Transverse colon (tissue), 4 donors: ENCODE measurements at regions not wholly inside any gene's neighbourhood (a gene's known extent, or its start where the extent isn't known, plus 50 kb on each side); places are given as distances from the start of the nearest gene placed in this dataset.

Experiments used
- EP300 ChIP-seq: sonication (generic); formaldehyde crosslinking; IDR thresholded peaks from one replicate; pipeline ENCODE4 v1.6.1; 2017; ENCODE audit warnings: antibody characterized with exemption, low read depth
- POLR2A ChIP-seq: fragments of 450-650 bp; IDR thresholded peaks from one replicate; pipeline ENCODE4 v1.6.1; 2016; ENCODE audit warnings: antibody characterized with exemption, mild to moderate bottlenecking, moderate library complexity
- POLR2AphosphoS5 ChIP-seq, 3 donors: sonication (generic); formaldehyde crosslinking; IDR thresholded peaks; one replicate each; pipeline ENCODE4 v1.6.1; 2016; ENCODE audit warnings: antibody characterized with exemption in 3 of 3
- TF ChIP-seq, protein P1 (sequence below), 5 experiments: fragments of 200-600 bp in 3 of 5; fragments of 450-650 bp in 2 of 5; sonication (generic) in 3 of 5; IDR thresholded peaks; 1 replicate in 2 of 5; 2 replicates in 3 of 5; pipeline ENCODE4 v1.5.1; 2016 to 2017; ENCODE audit warnings: antibody characterized with exemption in 5 of 5, inconsistent platforms in 3 of 5, mild to moderate bottlenecking in 2 of 5, moderate library complexity in 1 of 5

DNA sequence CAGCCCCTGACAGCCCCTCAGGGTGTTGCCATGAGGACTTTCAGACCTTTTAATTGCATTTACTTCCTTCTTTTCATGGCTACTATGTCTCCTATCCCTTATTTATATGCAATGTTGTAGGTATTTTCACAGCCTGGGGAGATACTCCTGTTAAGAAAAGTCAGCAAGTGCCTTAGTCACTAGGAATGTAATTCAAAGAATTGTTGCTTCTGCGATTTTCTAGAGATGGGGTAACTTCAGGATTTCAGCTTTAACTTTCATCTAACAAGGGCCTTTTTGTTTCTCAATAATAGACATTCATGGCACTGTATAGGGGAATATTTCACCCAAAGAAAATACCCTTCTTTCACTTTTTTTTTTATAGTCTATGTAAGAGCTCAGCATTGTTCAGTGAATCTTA is 533.3 kb upstream of the MIS18BP1 start:
- TF ChIP-seq POLR2A (no peak), EP300 (no peak), POLR2AphosphoS5 (IDR thresholded peaks at IDR 0.05) (no peak)
- TF ChIP-seq, protein P1, sequence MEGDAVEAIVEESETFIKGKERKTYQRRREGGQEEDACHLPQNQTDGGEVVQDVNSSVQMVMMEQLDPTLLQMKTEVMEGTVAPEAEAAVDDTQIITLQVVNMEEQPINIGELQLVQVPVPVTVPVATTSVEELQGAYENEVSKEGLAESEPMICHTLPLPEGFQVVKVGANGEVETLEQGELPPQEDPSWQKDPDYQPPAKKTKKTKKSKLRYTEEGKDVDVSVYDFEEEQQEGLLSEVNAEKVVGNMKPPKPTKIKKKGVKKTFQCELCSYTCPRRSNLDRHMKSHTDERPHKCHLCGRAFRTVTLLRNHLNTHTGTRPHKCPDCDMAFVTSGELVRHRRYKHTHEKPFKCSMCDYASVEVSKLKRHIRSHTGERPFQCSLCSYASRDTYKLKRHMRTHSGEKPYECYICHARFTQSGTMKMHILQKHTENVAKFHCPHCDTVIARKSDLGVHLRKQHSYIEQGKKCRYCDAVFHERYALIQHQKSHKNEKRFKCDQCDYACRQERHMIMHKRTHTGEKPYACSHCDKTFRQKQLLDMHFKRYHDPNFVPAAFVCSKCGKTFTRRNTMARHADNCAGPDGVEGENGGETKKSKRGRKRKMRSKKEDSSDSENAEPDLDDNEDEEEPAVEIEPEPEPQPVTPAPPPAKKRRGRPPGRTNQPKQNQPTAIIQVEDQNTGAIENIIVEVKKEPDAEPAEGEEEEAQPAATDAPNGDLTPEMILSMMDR (IDR thresholded peaks at IDR 0.05) = no peak
